Transverse colon (tissue), 4 donors: ENCODE measurements at regions not wholly inside any gene's neighbourhood (a gene's known extent, or its start where the extent isn't known, plus 50 kb on each side); places are given as distances from the start of the nearest gene placed in this dataset.
"Not testable (repeated sequence)": the region's sequence is repeated elsewhere in the genome, so short reads cannot be mapped to it uniquely, and the experiment has no call there.

Source experiments
- DNase-seq: peaks from one replicate; pipeline ENCODE4 v3.0.0-alpha.2; 2019
- H3K27ac ChIP-seq, 4 donors: fragments of 200-600 bp; sonication (generic); 2 replicates each; pipeline ENCODE4 v1.5.1; 2016 to 2018; ENCODE audit warnings: inconsistent platforms in 4 of 4
- H3K27me3 ChIP-seq: fragments of 200-600 bp; sonication (generic); 2 replicates; pipeline ENCODE4 v1.5.1; 2017; ENCODE audit warnings: inconsistent platforms
- H3K36me3 ChIP-seq, 4 donors: fragments of 200-600 bp; sonication (generic); 2 replicates each; pipeline ENCODE4 v1.5.1; 2017 to 2019; ENCODE audit warnings: inconsistent platforms in 4 of 4
- H3K4me1 ChIP-seq, 4 donors: fragments of 200-600 bp; sonication (generic); 2 replicates each; pipeline ENCODE4 v1.5.1; 2017 to 2020; ENCODE audit warnings: inconsistent platforms in 4 of 4
- H3K4me3 ChIP-seq, 4 donors: fragments of 200-600 bp; sonication (generic); 1 replicate in 1 of 4; 2 replicates in 3 of 4; pipeline versions ENCODE4 v1.5.1 to v1.6.1; 2017 to 2019; ENCODE audit warnings: inconsistent platforms in 4 of 4
- H3K9me3 ChIP-seq, 2 donors: fragments of 200-600 bp; sonication (generic); 2 replicates each; pipeline ENCODE4 v1.5.1; 2017 to 2019; ENCODE audit warnings: inconsistent platforms in 2 of 2
- EP300 ChIP-seq: sonication (generic); formaldehyde crosslinking; IDR thresholded peaks from one replicate; pipeline ENCODE4 v1.6.1; 2017; ENCODE audit warnings: antibody characterized with exemption, low read depth
- POLR2A ChIP-seq: fragments of 450-650 bp; IDR thresholded peaks from one replicate; pipeline ENCODE4 v1.6.1; 2016; ENCODE audit warnings: antibody characterized with exemption, mild to moderate bottlenecking, moderate library complexity
- POLR2AphosphoS5 ChIP-seq, 3 donors: sonication (generic); formaldehyde crosslinking; IDR thresholded peaks; one replicate each; pipeline ENCODE4 v1.6.1; 2016; ENCODE audit warnings: antibody characterized with exemption in 3 of 3
- WGBS, 2 donors: methylation state at CpG; one replicate each; pipeline ENCODE4 v1.1.5; 2018; ENCODE audit warnings: low coverage in 1 of 2; 5-methylcytosine and 5-hydroxymethylcytosine counted together
- in situ Hi-C, 4 donors: fragments of 200-750 bp; cut with MboI; loops; one replicate each; pipeline versions ENCODE4 v1.15.0 to v1.15.1; 2017; ENCODE audit warnings: low sequenced_read_pairs in 3 of 4, low pct_ligation_motif_present in 1 of 4, low pct_unique_long_range_greater_than_20kb in 1 of 4
- intact Hi-C: fragments of 100-400 bp; cut with DNase I; formaldehyde crosslinking; loops from one replicate; pipeline ENCODE4 v1.15.1; 2023; ENCODE audit warnings: low total_unique reads
- TF ChIP-seq, protein P1 (sequence below), 5 experiments: fragments of 200-600 bp in 3 of 5; fragments of 450-650 bp in 2 of 5; sonication (generic) in 3 of 5; IDR thresholded peaks; 1 replicate in 2 of 5; 2 replicates in 3 of 5; pipeline ENCODE4 v1.5.1; 2016 to 2017; ENCODE audit warnings: antibody characterized with exemption in 5 of 5, inconsistent platforms in 3 of 5, mild to moderate bottlenecking in 2 of 5, moderate library complexity in 1 of 5

DNA sequence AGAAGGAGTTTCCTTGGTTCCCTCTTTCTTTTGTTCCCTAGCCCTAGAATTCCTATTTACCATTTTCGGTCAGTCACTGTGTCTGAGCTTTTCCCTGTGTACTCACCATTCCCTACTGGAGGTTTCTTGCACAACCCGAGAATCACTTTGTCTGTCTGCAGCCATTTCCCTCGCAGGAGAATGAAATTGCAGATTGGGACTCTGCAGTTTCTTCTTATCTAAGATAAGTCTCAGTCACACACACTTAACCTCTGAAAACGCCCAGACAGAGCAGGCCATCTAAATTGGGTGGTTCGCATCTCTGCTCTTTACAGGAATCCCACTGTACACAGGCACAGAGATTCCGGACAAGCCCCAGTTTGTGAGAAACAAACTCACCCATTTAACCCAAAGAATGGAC is 58.6 kb upstream of the CNTNAP2 start:
- intact Hi-C loops: no loop called here
- H3K36me3 ChIP-seq: no peaks in the 10 kb centered on the region
- no peak for DNase-seq
- no peak overlapping the region for H3K4me3 ChIP-seq
- no peaks in the 10 kb centered on the region for H3K27me3 ChIP-seq
- TF ChIP-seq POLR2A (no peak), POLR2AphosphoS5 (IDR thresholded peaks at IDR 0.05) (no peak), EP300 (no peak)
- TF ChIP-seq, protein P1, sequence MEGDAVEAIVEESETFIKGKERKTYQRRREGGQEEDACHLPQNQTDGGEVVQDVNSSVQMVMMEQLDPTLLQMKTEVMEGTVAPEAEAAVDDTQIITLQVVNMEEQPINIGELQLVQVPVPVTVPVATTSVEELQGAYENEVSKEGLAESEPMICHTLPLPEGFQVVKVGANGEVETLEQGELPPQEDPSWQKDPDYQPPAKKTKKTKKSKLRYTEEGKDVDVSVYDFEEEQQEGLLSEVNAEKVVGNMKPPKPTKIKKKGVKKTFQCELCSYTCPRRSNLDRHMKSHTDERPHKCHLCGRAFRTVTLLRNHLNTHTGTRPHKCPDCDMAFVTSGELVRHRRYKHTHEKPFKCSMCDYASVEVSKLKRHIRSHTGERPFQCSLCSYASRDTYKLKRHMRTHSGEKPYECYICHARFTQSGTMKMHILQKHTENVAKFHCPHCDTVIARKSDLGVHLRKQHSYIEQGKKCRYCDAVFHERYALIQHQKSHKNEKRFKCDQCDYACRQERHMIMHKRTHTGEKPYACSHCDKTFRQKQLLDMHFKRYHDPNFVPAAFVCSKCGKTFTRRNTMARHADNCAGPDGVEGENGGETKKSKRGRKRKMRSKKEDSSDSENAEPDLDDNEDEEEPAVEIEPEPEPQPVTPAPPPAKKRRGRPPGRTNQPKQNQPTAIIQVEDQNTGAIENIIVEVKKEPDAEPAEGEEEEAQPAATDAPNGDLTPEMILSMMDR (IDR thresholded peaks at IDR 0.05): no peak
- no peaks in the 10 kb centered on the region for H3K4me1 ChIP-seq
- H3K27ac ChIP-seq: no peak overlapping the region
- H3K9me3 ChIP-seq: no peaks in the 10 kb centered on the region
- in situ Hi-C loops: no loop called here
- WGBS, 2 donors: 81 to 83% methylated on average over 4 to 6 of the region's 6 CpGs

DNA sequence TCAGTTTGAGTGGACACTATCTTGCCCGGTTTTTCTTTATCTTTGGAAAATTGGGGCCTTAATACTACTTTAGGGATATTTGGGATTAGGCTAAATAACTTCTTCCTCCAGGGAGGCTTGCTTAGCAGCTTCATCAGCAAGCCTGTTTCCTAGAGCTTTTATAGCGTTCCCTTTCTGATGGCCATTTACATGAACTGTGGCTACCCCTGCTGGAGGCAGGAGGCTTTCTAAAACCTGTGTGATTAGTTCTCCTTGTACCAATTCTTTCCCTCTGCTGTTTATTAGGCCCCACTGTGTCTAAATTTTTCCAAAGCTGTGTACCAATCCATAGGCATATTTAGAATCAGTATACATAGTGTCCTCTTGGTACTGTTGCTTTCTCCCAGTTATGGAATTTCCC is 61.7 kb upstream of the CNTNAP2 start:
- TF ChIP-seq, protein P1 (IDR thresholded peaks at IDR 0.05): no peak
- TF ChIP-seq POLR2AphosphoS5 (IDR thresholded peaks at IDR 0.05): no peak
- TF ChIP-seq POLR2A: no peak
- no peak for TF ChIP-seq EP300
- no peaks in the 10 kb centered on the region for H3K27me3 ChIP-seq
- H3K9me3 ChIP-seq: no peaks in the 10 kb centered on the region
- no peak overlapping the region for H3K27ac ChIP-seq
- intact Hi-C loops (no loop called here), in situ Hi-C loops (no loop called here)
- no peaks in the 10 kb centered on the region for H3K36me3 ChIP-seq
- WGBS, 2 donors: 63 to 81% methylated on average over 1 to 2 of the region's 2 CpGs
- DNase-seq: no peak
- no peak overlapping the region for H3K4me3 ChIP-seq
- no peaks in the 10 kb centered on the region for H3K4me1 ChIP-seq

DNA sequence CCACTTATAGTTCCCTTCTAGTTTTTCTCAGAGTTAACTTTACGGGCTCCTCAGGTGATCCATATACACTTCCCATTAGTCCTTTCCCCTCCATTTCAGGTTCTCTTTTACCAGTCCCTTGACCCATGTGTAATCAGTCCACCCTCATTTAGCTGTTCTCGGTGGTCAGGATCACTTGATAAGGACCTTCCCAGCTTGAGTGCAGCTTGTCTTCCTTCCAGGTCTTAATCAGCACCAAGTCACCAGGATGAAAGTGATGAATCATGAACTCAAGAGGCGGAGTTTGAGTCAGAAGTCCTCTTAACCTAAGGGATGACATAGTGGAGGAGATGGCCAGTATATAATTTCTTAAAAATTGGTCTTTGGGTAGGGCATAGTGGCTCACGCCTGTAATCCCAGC is 63.1 kb upstream of the CNTNAP2 start:
- Histone ChIP-seq H3K27ac (no peak overlapping the region), H3K4me3 (no peak overlapping the region), H3K36me3 (no peaks in the 10 kb centered on the region), H3K27me3 (no peaks in the 10 kb centered on the region), H3K9me3 (no peaks in the 10 kb centered on the region), H3K4me1 (no peaks in the 10 kb centered on the region)
- 80% methylated on average over 4 of the region's 4 CpGs; no CpG with 5 or more reads in 1 of the 2 donors for WGBS, 2 donors
- TF ChIP-seq EP300 (no peak), POLR2AphosphoS5 (IDR thresholded peaks at IDR 0.05) (no peak), POLR2A (no peak)
- TF ChIP-seq, protein P1 (IDR thresholded peaks at IDR 0.05): no peak
- intact Hi-C loops (no loop called here), in situ Hi-C loops (no loop called here)
- no peak for DNase-seq

DNA sequence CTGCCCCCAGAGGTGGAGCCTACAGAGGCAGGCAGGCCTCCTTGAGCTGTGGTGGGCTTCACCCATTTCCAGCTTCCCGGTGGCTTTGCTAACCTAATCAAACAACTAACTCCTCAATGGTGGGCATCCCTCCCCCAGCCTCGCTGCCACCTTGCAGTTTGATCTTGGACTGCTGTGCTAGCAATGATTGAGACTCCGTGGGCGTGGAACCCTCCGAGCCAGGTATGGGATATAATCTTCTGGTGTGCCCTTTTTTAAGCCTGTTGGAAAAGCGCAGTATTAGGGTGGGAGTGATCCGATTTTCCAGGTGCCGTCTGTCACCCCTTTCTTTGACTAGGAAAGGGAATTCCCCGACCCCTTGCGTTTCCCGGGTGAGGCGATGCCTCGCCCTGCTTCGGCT is 73.3 kb upstream of the CNTNAP2 start:
- intact Hi-C loops, DNase-seq, H3K4me3 ChIP-seq, H3K36me3 ChIP-seq, H3K4me1 ChIP-seq, H3K9me3 ChIP-seq, H3K27ac ChIP-seq, in situ Hi-C loops, H3K27me3 ChIP-seq: not testable (repeated sequence)
- 95 to 100% methylated on average over 1 to 14 of the region's 14 CpGs for WGBS, 2 donors

DNA sequence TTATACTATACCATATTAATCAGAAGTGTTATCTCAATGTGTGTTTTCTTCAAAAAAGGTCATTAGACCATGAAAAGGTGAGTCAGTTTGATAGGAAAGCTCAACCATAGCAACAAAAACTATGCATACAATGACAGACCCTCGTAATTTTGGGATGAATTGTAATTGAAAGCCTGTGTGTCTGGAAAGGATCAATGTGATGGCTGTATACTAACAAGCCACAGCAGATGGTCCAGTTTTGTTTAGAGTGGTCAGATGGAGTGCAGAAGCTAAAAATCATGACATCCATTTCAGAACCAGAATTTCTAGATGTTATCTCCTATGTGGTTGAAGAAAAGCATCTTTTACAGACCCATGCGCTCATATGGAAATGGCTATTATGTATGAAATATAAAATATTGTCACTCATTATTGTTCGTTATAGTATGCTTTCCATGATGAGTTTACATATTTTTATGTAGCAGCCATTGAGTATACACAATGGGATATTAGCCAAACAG is 88.3 kb upstream of the CNTNAP2 start:
- 51 to 54% methylated on average over 3 of the region's 3 CpGs for WGBS, 2 donors
- Histone ChIP-seq H3K9me3 (no peaks in the 10 kb centered on the region), H3K4me3 (no peak overlapping the region), H3K27me3 (no peaks in the 10 kb centered on the region), H3K27ac (no peak overlapping the region), H3K4me1 (no peaks in the 10 kb centered on the region), H3K36me3 (no peaks in the 10 kb centered on the region)
- TF ChIP-seq POLR2AphosphoS5 (IDR thresholded peaks at IDR 0.05): no peak
- TF ChIP-seq, protein P1 (IDR thresholded peaks at IDR 0.05): no peak
- TF ChIP-seq POLR2A: no peak
- no peak for TF ChIP-seq EP300
- intact Hi-C loops (no loop called here), in situ Hi-C loops (no loop called here)
- DNase-seq: no peak
